GM23338 (cell line): ENCODE measurements at regions not wholly inside any gene's neighbourhood (a gene's known extent, or its start where the extent isn't known, plus 50 kb on each side); places are given as distances from the start of the nearest gene placed in this dataset.

ENCODE experiments used
- ATAC-seq: fragments of 200-7000 bp; cut with Tn5 transposase; 3 replicates; pipeline ENCODE4 v1.9.1; 2020
- DNase-seq: peaks from one replicate; pipeline ENCODE4 v3.0.0-alpha.2; 2015; ENCODE audit warnings: low spot score
- H2AFZ ChIP-seq: fragments of 200-600 bp; sonication (generic); 2 replicates; pipeline ENCODE4 v1.8.0; 2016; ENCODE audit warnings: antibody characterized with exemption, mild to moderate bottlenecking, moderate library complexity
- H3F3A ChIP-seq: fragments of 200-600 bp; sonication (generic); replicated peaks from 2 replicates; pipeline ENCODE4 v1.8.0; 2017; ENCODE audit warnings: antibody characterized with exemption, mixed run types, low read depth
- H3K27ac ChIP-seq: fragments of 200-600 bp; sonication (generic); 2 replicates; pipeline ENCODE4 v1.6.1; 2016; ENCODE audit warnings: low read depth
- H3K27me3 ChIP-seq: fragments of 200-600 bp; sonication (generic); 2 replicates; pipeline ENCODE4 v1.8.0; 2016; ENCODE audit warnings: mild to moderate bottlenecking, mixed run types, moderate library complexity; ENCODE audit not compliant: insufficient read depth
- H3K36me3 ChIP-seq: fragments of 200-600 bp; sonication (generic); 2 replicates; pipeline ENCODE4 v1.8.0; 2016; ENCODE audit warnings: mild to moderate bottlenecking; ENCODE audit not compliant: insufficient read depth
- H3K4me1 ChIP-seq: fragments of 200-600 bp; sonication (generic); 2 replicates; pipeline ENCODE4 v1.8.0; 2016; ENCODE audit warnings: mild to moderate bottlenecking, moderate library complexity; ENCODE audit not compliant: insufficient read depth
- H3K4me2 ChIP-seq: fragments of 200-600 bp; sonication (generic); 2 replicates; pipeline ENCODE4 v1.7.1; 2017; ENCODE audit warnings: mixed run types
- H3K4me3 ChIP-seq: fragments of 200-600 bp; sonication (generic); 2 replicates; pipeline ENCODE4 v1.6.1; 2016; ENCODE audit warnings: mixed run types
- H3K79me2 ChIP-seq: fragments of 200-600 bp; sonication (generic); replicated peaks from 2 replicates; pipeline ENCODE4 v1.8.0; 2017; ENCODE audit warnings: mild to moderate bottlenecking; ENCODE audit not compliant: insufficient read depth
- H3K9me2 ChIP-seq: fragments of 200-600 bp; sonication (generic); 2 replicates; pipeline ENCODE4 v1.8.0; 2017; ENCODE audit not compliant: insufficient read depth
- H4K20me1 ChIP-seq: fragments of 200-600 bp; sonication (generic); replicated peaks from 2 replicates; pipeline ENCODE4 v1.8.0; 2017; ENCODE audit warnings: mild to moderate bottlenecking; ENCODE audit not compliant: insufficient read depth
- H3K27ac Mint-ChIP-seq: 2 replicates; pipeline ENCODE4 v1.8.0; 2020; ENCODE audit warnings: inconsistent platforms, mild to moderate bottlenecking, moderate library complexity, mixed read lengths
- H3K27me3 Mint-ChIP-seq: 3 replicates; pipeline ENCODE4 v1.8.0; 2022; ENCODE audit warnings: low read depth, mild to moderate bottlenecking, moderate library complexity, mixed read lengths, inconsistent platforms; ENCODE audit not compliant: insufficient read depth, poor library complexity
- H3K36me3 Mint-ChIP-seq: 3 replicates; pipeline ENCODE4 v1.8.0; 2021; ENCODE audit warnings: low read depth, mild to moderate bottlenecking, inconsistent platforms, moderate library complexity, mixed read lengths
- H3K4me1 Mint-ChIP-seq: 3 replicates; pipeline ENCODE4 v1.8.0; 2020; ENCODE audit warnings: mild to moderate bottlenecking, inconsistent platforms, mixed read lengths
- H3K4me3 Mint-ChIP-seq: 3 replicates; pipeline ENCODE4 v1.8.0; 2021; ENCODE audit warnings: moderate library complexity, mild to moderate bottlenecking, inconsistent platforms, mixed read lengths
- H3K9me3 Mint-ChIP-seq: 3 replicates; pipeline ENCODE4 v1.8.0; 2020; ENCODE audit warnings: moderate library complexity, mild to moderate bottlenecking, inconsistent platforms, mixed read lengths
- CREB1 ChIP-seq: fragments of 250-450 bp; sonication (Bioruptor Pico); IDR thresholded peaks from 2 replicates; pipeline ENCODE4 v1.5.0; 2020; ENCODE audit warnings: low read depth, mild to moderate bottlenecking, moderate library complexity
- EZH2 ChIP-seq: fragments of 200-600 bp; sonication (generic); IDR thresholded peaks from one replicate; pipeline ENCODE4 v1.8.0; 2017; ENCODE audit warnings: antibody characterized with exemption, mild to moderate bottlenecking, low read depth; ENCODE audit not compliant: unreplicated experiment
- EZH2phosphoT487 ChIP-seq: fragments of 200-600 bp; sonication (generic); IDR thresholded peaks from one replicate; pipeline ENCODE4 v1.8.1; 2018; ENCODE audit warnings: antibody characterized with exemption; ENCODE audit not compliant: unreplicated experiment
- JUNB ChIP-seq: IDR thresholded peaks from one replicate; pipeline ENCODE4 v1.6.1; 2016; ENCODE audit warnings: antibody characterized with exemption; ENCODE audit not compliant: unreplicated experiment
- NANOG ChIP-seq: IDR thresholded peaks from 2 replicates; pipeline ENCODE4 v1.6.1; 2016; ENCODE audit warnings: antibody characterized with exemption, borderline replicate concordance
- REST ChIP-seq: IDR thresholded peaks from one replicate; pipeline ENCODE4 v1.6.1; 2018; ENCODE audit warnings: antibody characterized with exemption; ENCODE audit not compliant: unreplicated experiment
- STAT1 ChIP-seq: IDR thresholded peaks from one replicate; pipeline ENCODE4 v1.6.1; 2016; ENCODE audit warnings: antibody characterized with exemption; ENCODE audit not compliant: unreplicated experiment
- ZNF114 ChIP-seq: fragments of 250-450 bp; sonication (Bioruptor Pico); IDR thresholded peaks from 2 replicates; pipeline ENCODE4 v1.5.0; 2020; ENCODE audit warnings: mild to moderate bottlenecking, moderate library complexity
- ZNF331 ChIP-seq: fragments of 250-450 bp; sonication (Bioruptor Pico); IDR thresholded peaks from 2 replicates; pipeline ENCODE4 v1.5.0; 2020; ENCODE audit warnings: low read depth, mild to moderate bottlenecking, moderate library complexity

DNA sequence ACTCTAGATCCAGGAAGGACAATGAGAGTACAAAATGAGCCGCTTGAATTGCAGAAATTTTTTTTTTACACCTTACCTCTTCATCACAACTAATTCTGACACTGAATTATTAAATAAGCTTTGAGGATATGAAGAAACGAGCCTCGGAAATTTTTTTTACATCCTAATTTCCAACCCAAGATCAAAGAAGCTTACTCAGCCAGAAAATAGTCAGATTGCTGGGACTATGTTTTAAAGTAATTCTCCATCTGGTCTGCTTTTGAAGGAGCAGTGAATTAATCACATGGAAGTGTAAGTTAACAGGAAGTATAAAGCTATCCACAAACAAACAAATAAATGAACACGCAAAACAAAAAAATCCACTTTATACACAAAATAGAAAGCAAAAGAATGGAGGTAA is 437.0 kb upstream of the KCNMB2 start:
- H3K36me3 Mint-ChIP-seq = no peaks in the 10 kb centered on the region
- H3K4me1 Mint-ChIP-seq = peaks cover 26% of the 10 kb centered on the region
- TF ChIP-seq EZH2 (no peak), NANOG (no peak), ZNF114 (CRISPR knock-in tag) (no peak), JUNB (no peak), STAT1 (no peak), REST (no peak)
- no peaks in the 10 kb centered on the region for H3F3A ChIP-seq
- H4K20me1 ChIP-seq = no peaks in the 10 kb centered on the region
- no peak overlapping the region; the same call in 1 of the 2 replicates for H2AFZ ChIP-seq
- H3K79me2 ChIP-seq = no peaks in the 10 kb centered on the region
- no peaks in the 10 kb centered on the region for H3K36me3 ChIP-seq
- peaks cover 23% of the 10 kb centered on the region for H3K4me1 ChIP-seq
- H3K27ac Mint-ChIP-seq = no peak overlapping the region
- H3K4me2 ChIP-seq = no peak overlapping the region
- no peak overlapping the region for H3K27ac ChIP-seq
- DNase-seq (no peak), ATAC-seq (no peak)
- H3K9me2 ChIP-seq = no peaks in the 10 kb centered on the region
- H3K9me3 Mint-ChIP-seq = peaks cover 1% of the 10 kb centered on the region; the same call in 1 of the 3 replicates
- no peak overlapping the region for H3K4me3 Mint-ChIP-seq
- no peak overlapping the region for H3K4me3 ChIP-seq
- peaks cover 7% of the 10 kb centered on the region for H3K27me3 Mint-ChIP-seq
- H3K27me3 ChIP-seq = no peaks in the 10 kb centered on the region

DNA sequence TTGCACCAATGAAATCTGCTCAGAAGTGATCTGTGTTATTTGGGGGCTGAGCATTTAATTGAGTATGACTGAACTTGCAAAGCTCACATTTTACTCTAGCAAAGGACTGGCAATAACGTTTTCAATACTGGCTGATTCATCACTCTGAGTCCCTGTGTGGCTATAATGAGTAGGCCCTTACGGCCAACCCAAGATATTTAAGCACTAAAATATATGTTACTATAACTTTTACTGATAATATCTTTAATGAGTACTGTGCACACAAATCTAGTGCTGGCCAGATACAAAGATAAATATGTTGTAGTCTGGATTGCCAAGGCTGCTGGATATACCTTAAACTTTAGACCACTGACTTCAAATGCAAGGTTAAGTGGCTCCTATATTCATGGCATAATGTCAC is 436.4 kb upstream of the KCNMB2 start:
- Mint-ChIP-seq H3K4me1 (peaks cover 26% of the 10 kb centered on the region), H3K36me3 (no peaks in the 10 kb centered on the region), H3K27me3 (peaks cover 7% of the 10 kb centered on the region), H3K4me3 (no peak overlapping the region), H3K9me3 (no peaks in the 10 kb centered on the region), H3K27ac (no peak overlapping the region)
- Histone ChIP-seq H3K9me2 (no peaks in the 10 kb centered on the region), H3K27me3 (no peaks in the 10 kb centered on the region), H3K36me3 (no peaks in the 10 kb centered on the region), H2AFZ (no peak overlapping the region; the same call in 1 of the 2 replicates), H3F3A (no peaks in the 10 kb centered on the region), H3K4me3 (no peak overlapping the region), H3K79me2 (no peaks in the 10 kb centered on the region), H3K4me1 (peaks cover 23% of the 10 kb centered on the region), H4K20me1 (no peaks in the 10 kb centered on the region), H3K27ac (no peak overlapping the region), H3K4me2 (peak overlapping the region; percentile 21; the same call in 1 of the 2 replicates)
- DNase-seq (no peak), ATAC-seq (no peak)
- no peak for TF ChIP-seq JUNB
- TF ChIP-seq EZH2 = no peak
- no peak for TF ChIP-seq CREB1
- TF ChIP-seq ZNF331 (CRISPR knock-in tag) = no peak
- no peak for TF ChIP-seq EZH2phosphoT487
- TF ChIP-seq STAT1 = no peak
- no peak for TF ChIP-seq REST
